Activated CD8-positive, alpha-beta memory T cell treated with anti-CD3 and anti-CD28 coated beads, Interleukin-2, amount 50 U/mL, for 4 hours (primary cell): ENCODE measurements at regions not wholly inside any gene's neighbourhood (a gene's known extent, or its start where the extent isn't known, plus 50 kb on each side); places are given as distances from the start of the nearest gene placed in this dataset.
"Not testable (repeated sequence)": the region's sequence is repeated elsewhere in the genome, so short reads cannot be mapped to it uniquely, and the experiment has no call there.

Experiments used
- DNase-seq: peaks from one replicate; pipeline ENCODE4 v3.0.0-alpha.2; 2020

DNA sequence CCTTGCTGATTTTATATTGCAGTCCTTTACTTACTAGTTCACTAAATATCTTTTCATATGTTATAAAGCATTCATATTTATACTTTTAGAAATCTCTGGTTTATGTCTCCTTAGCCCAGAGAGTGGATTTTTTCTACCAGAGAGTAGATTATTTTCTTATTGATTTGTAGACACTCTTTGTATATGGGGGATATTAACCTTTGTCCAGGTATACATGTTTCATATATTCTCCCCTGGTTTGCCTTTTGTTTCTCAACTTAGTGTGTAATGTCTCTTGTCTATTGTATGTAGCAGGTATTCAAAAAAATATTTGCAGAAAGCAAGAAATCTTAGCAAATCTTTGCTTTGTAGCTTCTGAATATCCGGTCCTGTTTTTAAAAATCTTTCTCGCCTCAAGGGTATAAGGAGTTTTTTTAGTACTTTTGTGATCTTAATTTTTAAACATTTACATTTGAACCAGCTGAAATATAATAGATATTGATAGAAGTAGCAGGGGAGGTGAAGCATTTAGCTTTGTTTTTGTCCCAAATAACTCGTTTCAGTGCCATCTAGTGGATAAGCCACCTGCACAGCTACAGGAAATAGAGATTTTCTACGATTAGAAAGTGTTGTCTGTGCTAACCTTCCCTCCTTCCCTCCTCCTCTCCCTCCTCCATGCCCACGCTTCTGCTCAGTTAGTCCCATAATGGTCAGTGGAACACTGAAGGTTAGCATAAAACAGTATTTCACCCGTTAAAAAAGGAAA, 97.0 kb downstream of the PHETA1 start:
- DNase-seq: no peak

DNA sequence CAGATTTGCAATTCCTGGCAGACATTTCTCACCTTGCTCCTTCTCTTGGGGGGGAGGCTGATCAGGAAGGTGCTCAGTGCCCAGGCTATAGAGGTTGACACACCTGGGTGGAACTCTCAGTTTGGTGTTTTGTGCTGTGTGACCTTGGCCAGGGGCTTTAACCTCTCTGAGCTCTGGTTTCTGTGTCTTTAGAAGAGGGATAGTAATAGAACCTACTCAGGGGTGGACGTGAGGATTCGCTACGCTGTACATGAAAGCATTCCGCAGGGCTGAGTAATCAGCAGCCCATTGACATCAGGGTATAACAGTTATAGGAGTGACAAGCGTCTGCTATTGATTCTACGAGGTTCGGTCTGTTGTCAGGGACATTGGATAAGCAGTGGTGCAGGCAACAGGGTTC, 98.1 kb downstream of the PHETA1 start:
- no peak for DNase-seq

DNA sequence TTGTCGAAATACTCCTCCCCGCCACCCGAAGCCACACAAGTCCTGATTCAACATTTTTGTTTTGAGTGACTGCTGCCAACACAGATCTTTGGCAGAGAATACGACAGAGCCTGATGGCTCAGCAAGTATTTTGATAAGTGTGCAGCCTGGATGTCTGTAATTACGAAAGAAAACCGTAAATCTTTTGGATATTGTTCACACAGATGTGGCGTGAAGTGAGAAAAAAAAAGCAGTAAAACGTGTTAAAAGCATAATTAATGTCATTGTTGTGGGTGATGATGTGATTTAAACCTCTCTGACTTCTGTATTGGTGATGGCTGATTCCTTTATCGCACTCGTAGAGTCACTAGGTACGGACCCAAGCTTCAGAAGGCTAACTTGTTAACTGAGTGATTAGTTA, 98.7 kb downstream of the PHETA1 start:
- no peak for DNase-seq

DNA sequence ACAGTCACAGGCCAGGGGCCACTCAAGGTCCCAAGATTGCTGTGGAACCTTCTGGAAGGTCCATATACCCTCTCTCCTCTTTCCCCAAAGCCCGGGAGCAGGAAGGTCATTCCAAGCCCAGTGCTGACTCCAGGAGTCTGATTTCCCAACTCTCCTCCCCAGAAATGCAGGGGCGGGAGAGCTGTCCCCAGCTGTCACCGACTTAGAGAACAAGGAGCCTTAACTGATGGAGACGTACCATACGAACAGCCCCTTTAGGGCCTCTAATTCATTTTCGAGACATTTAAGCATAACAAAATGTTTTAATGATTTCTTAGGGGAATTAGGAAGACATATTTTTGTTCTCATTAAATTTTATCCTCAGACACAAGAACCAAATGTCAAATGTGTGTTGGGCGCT, 99.2 kb downstream of the PHETA1 start:
- no peak for DNase-seq

DNA sequence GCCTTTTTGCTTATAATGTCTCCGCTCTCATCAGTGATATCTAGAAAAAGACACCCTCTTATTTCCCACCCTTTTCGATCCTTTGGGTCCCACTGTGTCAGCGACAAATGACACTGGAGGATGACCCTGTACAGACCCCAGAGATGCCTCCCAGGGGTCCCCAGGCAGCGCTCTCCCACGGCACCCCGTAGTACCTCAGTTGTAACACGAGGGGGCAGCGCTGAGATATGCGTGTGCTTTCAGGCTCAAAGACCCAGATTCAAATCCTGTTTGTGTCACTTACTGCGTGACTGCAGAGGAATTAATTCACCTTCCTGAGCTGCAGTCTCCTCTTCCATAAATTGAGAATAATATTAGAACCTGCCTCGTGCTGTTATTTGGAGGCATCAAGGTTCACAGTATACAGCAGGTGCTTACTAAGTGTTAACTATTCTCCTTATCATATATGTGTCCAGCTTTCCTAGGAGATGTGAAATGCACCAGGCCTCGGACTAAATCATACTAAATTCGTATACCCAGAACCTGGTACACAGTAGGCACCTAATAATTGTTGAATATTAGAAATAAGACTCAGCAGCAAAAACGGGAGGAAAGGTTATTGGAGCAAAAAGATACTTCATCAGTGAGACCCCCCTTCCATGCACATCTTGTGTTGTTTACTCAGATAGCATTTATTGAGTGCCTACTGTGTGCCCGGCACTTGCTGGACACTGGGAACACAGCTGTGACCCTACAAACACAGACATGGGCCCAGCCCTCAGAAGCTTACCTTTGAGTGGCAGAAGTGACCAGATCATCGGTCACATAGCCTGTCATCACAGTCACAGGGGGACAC, 99.9 kb downstream of the PHETA1 start:
- DNase-seq: no peak

DNA sequence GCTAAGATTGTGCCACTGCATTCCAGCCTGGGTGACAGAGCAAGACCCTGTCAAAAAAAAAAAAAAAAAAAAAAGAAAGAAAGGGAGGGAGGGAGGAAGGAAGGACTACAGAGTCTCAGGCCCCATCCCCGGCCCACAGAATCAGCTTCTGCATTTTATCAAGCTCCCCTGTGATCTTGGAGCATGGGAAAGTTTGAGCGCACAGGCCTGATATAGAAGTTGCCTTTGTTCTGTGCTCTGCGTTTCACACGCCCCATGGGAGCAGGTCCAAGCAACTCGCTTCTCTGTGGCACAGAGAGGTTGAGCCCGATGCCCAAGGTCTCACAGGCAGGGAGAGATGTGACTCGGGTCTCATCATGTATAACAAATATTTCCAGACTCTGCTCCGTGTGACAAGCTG, 101.8 kb downstream of the PHETA1 start:
- DNase-seq: no peak

DNA sequence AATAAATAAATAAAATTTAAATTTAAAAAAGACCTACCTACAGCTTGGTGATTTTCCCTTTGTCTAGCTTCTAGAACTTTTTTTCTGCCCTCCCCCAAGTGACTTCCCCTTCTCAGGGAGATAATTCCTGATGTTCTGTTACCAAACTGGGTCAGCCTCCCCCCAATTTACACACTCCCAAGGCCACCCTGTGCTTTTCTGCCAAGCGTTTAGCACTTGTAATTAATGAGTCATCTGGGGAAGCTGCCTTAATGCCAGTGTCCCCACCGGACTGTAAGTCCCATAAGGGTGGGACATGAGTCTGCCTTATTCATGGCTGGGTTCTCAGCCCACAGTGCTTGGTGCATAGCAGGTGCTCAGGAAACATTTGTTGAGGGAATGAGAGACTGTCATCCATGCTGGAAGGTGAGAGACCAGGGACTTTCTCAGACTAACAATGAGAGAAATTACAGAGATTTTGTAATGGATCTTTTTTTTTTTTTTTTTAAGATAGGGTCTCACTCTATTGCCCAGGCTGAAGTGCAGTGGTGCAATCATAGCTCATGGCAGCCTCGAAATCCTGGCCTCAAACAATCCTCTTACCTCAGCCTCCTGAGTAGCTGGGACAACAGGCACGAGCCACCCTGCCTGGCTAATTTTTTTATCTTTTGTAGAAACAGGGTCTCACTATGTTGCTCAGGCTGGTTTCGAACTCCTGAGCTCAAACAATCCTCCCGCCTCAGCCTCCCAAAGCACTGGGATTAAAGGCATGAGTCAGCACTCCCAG, 106.8 kb downstream of the PHETA1 start:
- no peak for DNase-seq

DNA sequence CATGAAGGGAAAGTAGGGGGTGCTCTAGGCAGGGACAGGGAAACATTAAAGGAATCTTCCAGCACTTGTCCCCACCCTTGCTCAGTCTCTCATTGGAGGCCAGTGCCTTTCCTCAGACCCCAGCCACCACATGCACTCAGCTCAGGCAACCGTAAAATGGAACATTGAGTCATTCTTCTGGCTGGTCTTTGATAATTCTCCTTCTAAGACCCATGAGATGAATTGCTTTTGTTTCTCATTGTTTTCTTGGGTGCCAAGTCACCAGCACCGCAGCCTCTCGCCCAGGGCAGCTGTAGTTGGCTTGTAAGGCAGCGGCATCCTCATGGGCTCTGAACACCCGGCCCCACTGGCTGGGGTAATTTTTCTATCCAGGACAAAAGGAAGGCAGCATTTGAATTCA, 108.2 kb downstream of the PHETA1 start:
- no peak for DNase-seq

DNA sequence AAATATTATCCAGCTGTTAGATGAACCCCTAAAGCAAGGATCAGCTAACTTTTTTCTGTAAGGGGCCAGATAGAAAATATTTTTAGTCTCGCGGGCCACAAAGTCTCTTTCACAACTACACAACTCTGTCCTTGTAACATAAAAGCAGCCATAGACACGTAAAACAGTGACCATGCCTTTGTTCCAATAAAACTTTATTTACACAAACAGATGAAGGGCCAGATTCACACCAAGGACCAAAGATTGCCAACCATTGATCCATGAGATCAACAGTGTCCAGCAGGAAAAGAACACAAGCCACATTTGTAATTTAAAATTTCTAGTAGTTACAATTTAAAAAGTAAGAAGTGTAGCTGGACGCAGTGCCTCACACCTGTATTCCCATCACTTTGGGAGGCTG, 109.7 kb downstream of the PHETA1 start:
- no peak for DNase-seq

DNA sequence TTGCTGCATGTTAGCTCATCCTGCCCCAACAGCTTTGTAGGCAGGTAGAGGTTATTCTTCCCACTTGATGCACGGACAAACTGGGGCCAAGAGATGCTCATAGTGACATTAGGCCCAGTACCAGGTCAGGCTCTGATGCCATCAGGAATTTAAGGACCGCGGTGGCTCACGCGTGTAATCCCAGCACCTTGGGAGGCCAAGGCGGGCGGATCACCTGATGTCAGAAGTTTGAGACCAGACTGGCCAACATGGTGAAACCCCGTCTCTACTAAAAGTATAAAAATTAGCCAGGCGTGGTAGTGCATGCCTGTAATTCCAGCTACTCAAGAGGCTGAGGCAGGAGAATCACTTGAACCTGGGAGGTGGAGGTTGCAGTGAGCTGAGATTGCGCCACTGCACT, 110.8 kb downstream of the PHETA1 start:
- DNase-seq: not testable (repeated sequence)

DNA sequence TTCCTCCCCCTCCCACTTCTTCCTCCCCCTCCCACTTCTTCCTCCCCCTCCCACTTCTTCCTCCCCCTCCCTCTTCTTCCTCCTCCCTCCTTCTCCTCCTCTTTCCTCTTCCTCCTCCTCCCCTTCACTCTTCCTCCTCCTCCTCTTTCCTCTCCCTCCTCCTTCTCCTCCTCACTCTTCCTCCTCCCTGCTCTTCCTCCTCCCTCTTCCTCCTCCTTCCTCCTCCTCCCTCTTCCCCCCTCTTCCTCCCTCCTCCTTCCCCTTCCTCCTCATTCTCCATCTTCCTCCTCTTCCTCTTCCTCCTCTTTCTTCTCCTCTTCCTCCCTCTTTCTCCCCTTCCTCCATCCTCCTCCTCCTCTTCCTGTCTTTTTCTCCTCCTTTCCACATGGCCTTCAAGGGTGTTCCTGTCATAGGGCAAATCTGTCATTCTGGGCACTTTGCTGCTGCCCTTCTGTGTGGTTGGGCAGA, 111.4 kb downstream of the PHETA1 start:
- DNase-seq: no peak

DNA sequence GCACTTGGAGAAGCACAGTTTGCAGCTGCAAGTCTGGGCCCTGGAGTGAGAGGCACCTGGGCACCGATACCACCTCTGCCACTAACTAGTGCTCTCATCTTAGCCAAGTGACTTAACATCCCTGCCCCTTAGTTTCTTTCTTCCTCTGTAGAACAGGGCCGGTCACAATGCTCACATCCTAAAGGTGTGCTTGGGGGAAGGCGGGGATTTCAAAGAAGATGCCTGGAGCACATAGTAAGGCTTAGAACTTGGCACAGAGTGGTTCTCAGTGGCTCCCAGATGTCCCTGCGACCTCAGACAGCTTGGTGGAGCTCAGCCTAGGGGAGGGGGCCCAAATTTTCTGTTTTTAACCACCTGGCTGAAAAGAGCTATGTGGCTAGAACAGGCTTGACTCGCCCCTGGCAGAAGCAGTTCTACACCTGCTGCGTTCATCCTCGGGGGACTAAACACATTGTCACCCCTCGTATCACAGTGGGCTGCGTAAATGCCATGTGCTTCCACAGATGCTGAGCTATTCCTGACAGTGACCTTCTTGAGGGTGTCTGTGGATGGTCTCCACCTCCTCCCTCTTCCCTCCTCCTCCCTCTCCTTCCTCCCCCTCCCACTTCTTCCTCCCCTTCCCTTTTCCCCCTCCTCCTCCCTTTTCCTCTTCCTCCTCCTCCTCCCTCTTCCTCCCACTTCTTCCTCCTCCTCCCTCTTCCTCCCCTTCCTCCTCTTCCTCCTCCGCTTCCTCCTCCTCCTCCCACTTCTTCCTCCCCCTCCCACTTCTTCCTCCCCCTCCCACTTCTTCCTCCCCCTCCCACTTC, 112.1 kb downstream of the PHETA1 start:
- no peak for DNase-seq

DNA sequence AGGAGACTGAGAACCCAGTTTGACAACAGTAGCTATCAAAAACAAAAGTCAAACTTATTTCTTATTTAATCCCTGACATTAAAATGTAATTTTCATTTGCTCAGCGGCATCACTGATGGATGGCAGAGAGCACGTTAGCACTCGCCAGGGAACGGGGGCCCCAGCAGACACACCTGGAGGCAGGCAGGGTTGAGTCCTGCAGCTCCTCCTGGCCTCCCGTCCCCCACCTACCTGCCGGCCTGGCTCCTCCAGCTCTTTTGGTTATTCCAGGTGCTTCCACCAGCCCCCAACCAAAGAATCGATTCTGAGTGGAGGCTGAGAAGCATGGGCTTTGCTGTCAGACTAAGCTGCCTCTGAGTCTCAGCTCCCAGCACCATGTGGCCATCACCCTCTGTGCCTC, 113.6 kb downstream of the PHETA1 start:
- no peak for DNase-seq

DNA sequence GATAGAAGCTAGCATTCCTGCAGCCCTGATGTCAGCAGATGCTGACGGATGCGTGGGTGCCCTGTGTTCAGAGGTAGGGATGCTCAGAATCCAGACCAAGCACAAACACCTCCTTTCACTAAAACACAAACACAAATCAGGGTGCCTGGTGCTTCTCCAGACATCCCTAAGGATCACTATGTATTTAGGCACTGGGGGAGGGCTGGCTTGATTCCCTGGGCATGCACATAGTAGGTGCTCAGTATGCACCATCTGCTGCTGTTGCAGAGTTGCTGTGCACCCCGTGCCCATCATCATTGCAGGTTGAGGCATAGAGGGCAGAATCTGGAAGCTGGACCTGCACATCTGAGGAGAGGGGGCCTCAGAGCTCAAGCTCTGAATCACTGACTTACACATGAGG, 114.8 kb downstream of the PHETA1 start:
- DNase-seq: no peak

DNA sequence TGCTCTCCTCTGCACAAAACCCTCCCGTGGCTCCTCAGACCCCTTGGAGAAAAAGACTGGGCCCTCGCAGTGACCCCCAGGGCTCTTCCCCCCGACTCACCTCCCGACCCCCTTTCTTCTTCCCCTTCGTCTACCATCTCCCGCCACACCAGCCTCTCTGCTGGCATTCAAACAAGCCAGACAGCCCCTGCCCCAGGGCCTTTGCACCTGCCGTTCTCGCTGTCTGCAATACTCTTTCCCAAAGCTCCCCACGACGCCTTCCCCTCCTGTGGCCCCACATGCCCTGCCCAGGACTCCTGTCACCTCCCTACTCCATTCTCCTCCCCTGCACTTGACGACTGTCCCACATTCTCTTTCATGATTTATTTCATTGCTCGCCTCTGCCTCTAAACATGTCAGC, 115.7 kb downstream of the PHETA1 start:
- no peak for DNase-seq

DNA sequence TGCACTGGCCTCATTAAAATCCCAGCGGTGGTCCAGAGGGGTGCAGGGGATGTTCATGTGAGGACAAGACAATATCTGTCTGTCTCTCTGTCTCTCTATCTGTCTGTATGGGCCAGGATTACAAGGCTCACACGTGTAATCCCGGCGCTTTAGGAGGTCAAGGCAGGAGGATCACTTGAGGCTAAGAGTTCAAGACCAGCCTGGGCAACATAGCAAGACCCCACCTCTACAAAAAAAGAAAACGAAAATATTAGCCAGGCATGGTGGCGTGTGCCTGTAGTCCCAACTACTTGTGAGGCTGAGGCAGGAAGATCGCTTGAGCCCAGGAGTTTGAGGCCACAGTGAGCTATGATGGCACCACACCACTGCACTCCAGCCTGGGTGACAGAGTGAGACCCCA, 117.1 kb downstream of the PHETA1 start:
- DNase-seq: no peak

DNA sequence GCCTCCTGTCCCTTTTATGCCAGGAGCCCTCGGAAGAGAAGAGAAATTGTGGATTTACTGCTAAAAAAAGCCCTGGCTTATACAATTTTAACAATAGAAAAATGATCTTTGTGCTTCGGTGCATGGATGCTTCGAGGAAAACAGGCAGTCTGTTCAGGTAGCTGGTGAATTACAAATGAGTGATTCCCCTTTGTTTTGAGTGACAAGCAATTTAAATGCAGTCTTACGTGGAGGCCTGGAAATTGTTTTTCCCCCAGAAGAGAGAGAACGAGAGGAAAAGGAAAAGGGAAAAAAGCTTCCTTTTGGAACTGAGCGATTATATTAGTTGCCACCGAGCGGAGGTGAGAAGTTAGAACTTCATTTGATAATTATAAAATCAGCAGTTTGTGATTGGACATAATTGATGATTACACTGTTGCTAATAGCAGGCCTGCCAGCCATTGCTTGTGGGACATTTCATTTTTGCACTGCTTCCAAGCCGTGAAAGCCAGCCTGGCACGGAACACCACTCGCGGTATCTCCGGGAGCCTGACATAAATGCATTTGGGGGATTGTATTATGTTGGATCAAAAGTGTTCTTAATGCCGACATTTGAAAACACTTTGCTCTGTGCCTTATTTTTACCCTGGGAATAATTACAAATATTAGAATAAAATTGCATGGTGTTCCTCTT, 117.7 kb downstream of the PHETA1 start:
- no peak for DNase-seq

DNA sequence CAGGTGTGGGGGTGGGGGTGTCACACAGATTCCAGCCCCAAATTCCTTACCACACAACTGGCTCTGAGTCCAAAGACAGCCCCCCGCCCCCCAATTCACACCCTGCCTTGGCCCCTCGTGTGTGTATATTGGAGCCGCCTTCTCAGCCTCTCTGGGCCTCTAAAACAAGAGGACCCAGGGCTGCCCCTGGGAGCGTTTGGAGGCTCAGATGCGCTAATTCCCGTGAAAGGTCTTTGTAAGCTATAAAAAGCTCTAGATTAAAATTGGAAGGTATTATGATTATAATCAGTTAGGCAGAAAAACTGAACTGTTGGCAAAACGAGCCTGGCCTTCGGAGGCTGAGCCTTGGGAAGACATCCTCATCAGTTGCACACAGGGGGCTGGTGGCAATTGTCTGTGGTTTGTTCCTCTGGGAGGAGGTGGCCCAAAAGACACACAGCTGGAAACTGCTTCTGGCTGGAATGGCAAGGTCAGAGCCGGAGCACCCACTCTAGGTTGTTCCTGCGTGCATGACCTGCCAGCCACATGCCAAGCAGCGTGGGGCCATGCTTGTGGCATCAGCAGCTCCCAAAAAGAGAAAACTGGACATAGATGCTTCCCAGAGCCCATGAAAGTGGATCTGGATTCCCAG, 118.5 kb downstream of the PHETA1 start:
- DNase-seq: no peak

DNA sequence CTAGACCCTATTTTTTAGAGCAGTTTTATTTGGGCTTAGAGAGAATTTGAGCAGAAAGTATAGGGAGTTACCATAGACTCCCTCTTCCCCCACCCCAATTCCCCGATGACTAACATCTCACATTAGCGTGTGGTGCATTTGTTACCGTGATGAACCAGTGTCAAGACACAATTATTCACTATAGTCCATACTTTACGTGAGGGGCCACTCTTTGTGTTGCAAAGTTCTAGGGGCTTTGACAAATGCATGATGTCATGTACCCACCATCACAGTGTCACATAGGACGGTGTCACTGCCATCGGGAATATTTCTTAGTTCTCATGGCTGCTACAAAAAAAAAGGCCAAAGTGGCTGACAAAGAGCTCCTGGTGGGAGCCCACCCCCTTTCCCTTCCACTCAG, 119.1 kb downstream of the PHETA1 start:
- no peak for DNase-seq

DNA sequence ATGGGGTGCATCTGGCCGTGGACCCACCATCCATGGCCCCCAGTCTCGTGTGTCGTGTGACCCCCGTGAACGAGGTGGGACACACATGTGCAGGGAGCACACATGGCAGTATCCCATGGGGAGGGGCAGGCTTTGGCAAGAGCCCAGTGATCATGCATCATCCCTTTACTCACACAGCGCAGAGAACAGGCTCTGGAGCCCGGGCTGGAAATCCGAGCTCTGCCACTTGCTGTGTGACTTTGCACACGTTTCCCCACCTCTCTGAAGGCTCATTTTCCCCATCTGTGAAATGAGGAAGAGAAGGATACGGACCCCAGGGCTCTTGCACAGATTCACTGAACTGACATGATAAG, 119.9 kb downstream of the PHETA1 start:
- DNase-seq: no peak

DNA sequence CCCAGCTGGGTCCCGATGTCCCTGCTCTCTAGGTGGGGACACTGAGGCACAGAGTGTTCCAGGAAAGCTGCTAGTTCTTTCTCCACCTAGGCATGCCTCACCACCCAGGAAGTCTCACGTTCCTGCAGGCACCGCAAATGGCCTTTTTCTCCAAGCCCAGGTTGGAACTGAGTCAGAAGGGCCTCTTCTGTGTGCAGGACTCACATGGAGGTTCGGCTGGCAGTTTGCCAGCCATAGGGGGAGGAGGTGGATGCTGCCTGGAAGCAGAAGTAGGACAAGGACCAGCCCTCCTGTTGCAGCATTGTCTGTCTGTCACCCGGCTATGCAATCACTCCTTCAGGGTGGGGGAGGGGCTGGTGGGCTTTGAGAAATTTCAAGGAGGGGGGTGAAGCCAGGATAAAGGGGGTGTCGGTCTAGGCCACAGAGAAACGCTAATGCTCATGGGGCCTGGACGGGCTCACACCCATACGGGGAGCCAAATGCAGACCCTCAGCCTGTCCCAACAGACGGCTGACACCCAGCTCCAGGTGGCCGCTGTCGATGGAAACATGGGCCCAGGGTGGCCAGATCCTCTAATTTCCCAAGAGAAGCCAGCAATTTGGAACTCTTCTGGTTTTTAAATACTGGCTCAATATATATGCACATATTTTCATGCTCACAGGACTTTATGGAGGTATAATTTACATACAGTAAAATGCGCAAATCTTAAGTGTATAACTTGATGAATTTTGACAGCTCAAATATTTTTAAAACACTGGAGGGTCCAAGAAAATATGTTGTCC, 120.5 kb downstream of the PHETA1 start:
- no peak for DNase-seq
